22Rv1 (cell line): ENCODE measurements at regions not wholly inside any gene's neighbourhood (a gene's known extent, or its start where the extent isn't known, plus 50 kb on each side); places are given as distances from the start of the nearest gene placed in this dataset.

Experiments used
- H3K27ac ChIP-seq: fragments of 450-650 bp; 2 replicates; pipeline ENCODE4 v1.5.1; 2017
- CTCF ChIP-seq: fragments of 450-650 bp; IDR thresholded peaks from 2 replicates; pipeline ENCODE4 v1.5.1; 2017; ENCODE audit warnings: mild to moderate bottlenecking
- ZFX ChIP-seq: fragments of 450-650 bp; IDR thresholded peaks from 2 replicates; pipeline ENCODE4 v1.6.1; 2017; ENCODE audit warnings: antibody characterized with exemption, borderline replicate concordance

- TF ChIP-seq CTCF: no peak
- no peak for TF ChIP-seq ZFX
- no peak overlapping the region for H3K27ac ChIP-seq
These were observed 76.4 kb upstream of the CELF2 start for GRCh38 chr10:10941127-10941730.

- no peak overlapping the region for H3K27ac ChIP-seq
- TF ChIP-seq ZFX: no peak
- no peak for TF ChIP-seq CTCF
These were observed 75.2 kb upstream of the CELF2 start for GRCh38 chr10:10942441-10942840.

DNA sequence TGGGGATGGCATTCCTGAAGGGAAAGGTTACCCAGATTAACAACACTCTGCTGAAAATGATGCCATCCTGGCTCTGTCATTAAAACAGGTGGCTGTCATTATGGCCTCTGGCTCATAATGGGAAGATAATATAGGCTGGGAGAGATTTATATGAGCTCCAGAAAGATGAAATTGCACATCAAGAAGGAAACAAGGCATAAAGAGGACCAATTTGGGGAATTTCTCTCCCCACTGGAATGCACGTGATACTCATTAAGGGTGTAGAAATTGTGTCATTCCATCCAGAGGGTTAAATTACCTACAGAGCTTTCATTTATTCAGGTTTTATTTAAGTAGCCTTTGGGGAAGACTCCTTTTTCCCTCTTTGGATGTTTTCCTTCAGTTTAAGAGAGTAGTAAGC is 71.6 kb upstream of the CELF2 start:
- no peak for TF ChIP-seq ZFX
- no peak for TF ChIP-seq CTCF
- no peak overlapping the region for H3K27ac ChIP-seq

DNA sequence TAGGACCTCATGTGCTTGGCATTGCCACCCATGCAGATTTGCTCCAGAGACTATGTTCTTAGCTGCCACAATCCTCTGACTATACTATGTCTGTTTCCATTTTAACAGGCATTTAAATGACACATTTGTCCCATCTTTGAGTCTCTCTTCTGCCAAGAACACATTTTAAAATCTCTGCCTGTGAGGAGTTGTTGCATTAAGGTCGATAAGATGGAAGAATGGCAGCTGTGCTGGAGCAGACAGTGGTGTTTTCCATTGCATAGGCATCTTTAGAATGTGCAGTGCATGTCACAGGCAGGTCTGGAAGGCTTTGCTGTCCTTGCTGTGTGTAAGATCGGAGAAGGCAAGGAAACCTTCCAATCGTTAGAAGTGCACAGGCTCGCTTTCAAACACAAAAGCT is 70.9 kb upstream of the CELF2 start:
- TF ChIP-seq ZFX: no peak
- TF ChIP-seq CTCF: no peak
- no peak overlapping the region for H3K27ac ChIP-seq

DNA sequence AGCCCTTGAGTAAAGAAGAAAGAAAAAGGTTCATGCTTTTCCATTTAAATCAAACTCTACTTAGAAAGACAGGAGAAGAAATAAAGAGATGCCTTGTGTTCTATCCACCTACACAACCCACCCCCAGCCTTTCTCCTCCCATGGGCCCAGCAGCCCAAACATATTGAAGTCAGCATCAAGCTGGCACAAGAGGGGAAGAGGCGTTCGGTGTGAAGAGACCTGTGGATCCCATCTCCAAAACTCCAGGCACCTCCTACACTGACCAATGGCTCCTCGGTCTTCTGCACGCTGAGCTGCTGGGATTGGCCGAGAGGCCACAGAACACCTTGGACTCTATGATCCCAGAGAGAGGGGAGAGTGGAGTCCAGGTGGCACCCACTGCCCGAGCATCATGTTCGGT is 66.0 kb upstream of the CELF2 start:
- TF ChIP-seq CTCF (no peak), ZFX (no peak)
- no peak overlapping the region for H3K27ac ChIP-seq

DNA sequence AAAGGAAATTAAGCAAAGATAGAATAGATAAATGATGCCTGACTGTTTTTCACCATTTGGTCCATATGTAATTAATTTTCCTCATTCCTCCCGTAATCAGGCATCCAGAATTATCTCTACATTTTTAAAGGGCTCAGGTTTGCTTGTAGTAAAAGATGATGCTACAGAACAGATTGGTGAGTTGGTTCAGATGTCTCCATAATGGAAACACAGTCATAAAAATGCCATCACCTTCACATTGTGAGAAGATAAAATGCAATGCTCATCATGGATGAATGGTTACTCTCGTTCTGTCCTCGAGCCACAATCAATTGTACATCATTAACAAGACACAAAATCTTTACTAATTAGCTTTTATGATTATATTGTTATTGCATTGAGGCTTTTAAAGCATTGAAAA is 64.9 kb upstream of the CELF2 start:
- no peak for TF ChIP-seq CTCF
- no peak for TF ChIP-seq ZFX

GRCh38 chr10:10956681-10957542 is 60.8 kb upstream of the CELF2 start:
- TF ChIP-seq ZFX (no peak), CTCF (no peak)

More for the DNA sequence above, 64.9 kb upstream of the CELF2 start:
- no peak overlapping the region for H3K27ac ChIP-seq

More at GRCh38 chr10:10956681-10957542, 60.8 kb upstream of the CELF2 start:
- H3K27ac ChIP-seq: no peak overlapping the region
